ENCODE measurements at regions not wholly inside any gene's neighbourhood (a gene's known extent, or its start where the extent isn't known, plus 50 kb on each side); places are given as distances from the start of the nearest gene placed in this dataset.
"Not testable (repeated sequence)": the region's sequence is repeated elsewhere in the genome, so short reads cannot be mapped to it uniquely, and the experiment has no call there.

GRCh38 chr4:53705151-53705764 is 114.0 kb upstream of the LNX1 start:
- H3K27me3 ChIP-seq (ENCODE audit: insufficient read depth, low read depth, severe bottlenecking): peaks cover 94% of the 10 kb centered on the region
- H3K36me3 ChIP-seq: no peaks in the 10 kb centered on the region
- no peaks in the 10 kb centered on the region for H3K9me3 ChIP-seq (ENCODE audit: severe bottlenecking)
- H3K4me3 ChIP-seq (ENCODE audit: low read depth, low read length): no peak overlapping the region
- no peak for TF ChIP-seq CTCF (IDR thresholded peaks at IDR 0.05; ENCODE audit: low read depth, low read length)
- no peak for DNase-seq
- H3K27ac ChIP-seq: no peak overlapping the region

- Histone ChIP-seq H3K27me3 (ENCODE audit: insufficient read depth, low read depth, severe bottlenecking) (peaks cover 92% of the 10 kb centered on the region), H3K9me3 (ENCODE audit: severe bottlenecking) (no peaks in the 10 kb centered on the region), H3K36me3 (no peaks in the 10 kb centered on the region), H3K27ac (no peak overlapping the region), H3K4me3 (ENCODE audit: low read depth, low read length) (no peak overlapping the region)
- no peak for DNase-seq
- no peak for TF ChIP-seq CTCF (IDR thresholded peaks at IDR 0.05; ENCODE audit: low read depth, low read length)
These were observed 113.0 kb upstream of the LNX1 start for GRCh38 chr4:53704329-53704728.

- H3K36me3 ChIP-seq: no peaks in the 10 kb centered on the region
- peaks cover 86% of the 10 kb centered on the region for H3K27me3 ChIP-seq (ENCODE audit: insufficient read depth, low read depth, severe bottlenecking)
- DNase-seq: no peak
- H3K4me3 ChIP-seq (ENCODE audit: low read depth, low read length): no peak overlapping the region
- no peak overlapping the region for H3K27ac ChIP-seq
- TF ChIP-seq CTCF (IDR thresholded peaks at IDR 0.05; ENCODE audit: low read depth, low read length): no peak
- H3K9me3 ChIP-seq (ENCODE audit: severe bottlenecking): no peaks in the 10 kb centered on the region
These were observed 112.0 kb upstream of the LNX1 start for GRCh38 chr4:53703267-53703655.

- Histone ChIP-seq H3K27me3 (ENCODE audit: insufficient read depth, low read depth, severe bottlenecking) (peaks cover 83% of the 10 kb centered on the region), H3K36me3 (no peaks in the 10 kb centered on the region), H3K27ac (no peak overlapping the region), H3K4me3 (ENCODE audit: low read depth, low read length) (no peak overlapping the region), H3K9me3 (ENCODE audit: severe bottlenecking) (no peaks in the 10 kb centered on the region)
- no peak for DNase-seq
- no peak for TF ChIP-seq CTCF (IDR thresholded peaks at IDR 0.05; ENCODE audit: low read depth, low read length)
These were observed 111.3 kb upstream of the LNX1 start for GRCh38 chr4:53702334-53703266.

- not testable (repeated sequence) for DNase-seq; H3K36me3 ChIP-seq; H3K4me3 ChIP-seq (ENCODE audit: low read depth, low read length); H3K9me3 ChIP-seq (ENCODE audit: severe bottlenecking); H3K27ac ChIP-seq
- H3K27me3 ChIP-seq (ENCODE audit: insufficient read depth, low read depth, severe bottlenecking): peaks cover 71% of the 10 kb centered on the region
These were observed 110.0 kb upstream of the LNX1 start for GRCh38 chr4:53701260-53701659.

- H3K36me3 ChIP-seq; DNase-seq; H3K27ac ChIP-seq; H3K9me3 ChIP-seq (ENCODE audit: severe bottlenecking); H3K4me3 ChIP-seq (ENCODE audit: low read depth, low read length): not testable (repeated sequence)
- peaks cover 71% of the 10 kb centered on the region for H3K27me3 ChIP-seq (ENCODE audit: insufficient read depth, low read depth, severe bottlenecking)
These were observed 108.0 kb upstream of the LNX1 start for GRCh38 chr4:53699310-53699709.
